Adrenal gland (tissue), 5 donors: ENCODE measurements at regions not wholly inside any gene's neighbourhood (a gene's known extent, or its start where the extent isn't known, plus 50 kb on each side); places are given as distances from the start of the nearest gene placed in this dataset.

Source experiments
- CTCF ChIP-seq, 6 experiments: fragments of 450-650 bp in 4 of 6; fragments of 200-600 bp in 2 of 6; sonication (generic) in 1 of 6; IDR thresholded peaks; 1 replicate in 5 of 6; 2 replicates in 1 of 6; pipeline versions ENCODE4 v1.5.1 to v1.8.0; 2016 to 2021; ENCODE audit warnings: antibody characterized with exemption in 6 of 6, mild to moderate bottlenecking in 2 of 6, moderate library complexity in 1 of 6
- POLR2A ChIP-seq, 2 donors: fragments of 450-650 bp; IDR thresholded peaks; one replicate each; pipeline ENCODE4 v1.6.1; 2017; ENCODE audit warnings: antibody characterized with exemption in 2 of 2, mild to moderate bottlenecking in 2 of 2, moderate library complexity in 1 of 2
- donor health status: DM: no; HTN: no; CAD: no.

GRCh38 chr10:28089467-28089866, 90.6 kb upstream of the ODAD2 start:
- no peak for TF ChIP-seq CTCF (IDR thresholded peaks at IDR 0.05)
- no peak for TF ChIP-seq POLR2A (IDR thresholded peaks at IDR 0.05)
